ENCODE measurements at regions not wholly inside any gene's neighbourhood (a gene's known extent, or its start where the extent isn't known, plus 50 kb on each side); places are given as distances from the start of the nearest gene placed in this dataset.
A peak's percentile ranks its signal among the peaks of the same experiment; 100 is the strongest.
"Not testable (repeated sequence)": the region's sequence is repeated elsewhere in the genome, so short reads cannot be mapped to it uniquely, and the experiment has no call there.

GRCh38 chr18:64392202-64392601, 243.3 kb upstream of the LINC00305 start:
- no peak for DNase-seq

GRCh38 chr18:64384101-64384500, 235.2 kb upstream of the LINC00305 start:
- no peak for DNase-seq

GRCh38 chr18:64380117-64380516, 231.2 kb upstream of the LINC00305 start:
- no peak for DNase-seq

- DNase-seq: no peak
Observed at GRCh38 chr18:64379662-64380061, 230.8 kb upstream of the LINC00305 start.

- DNase-seq: no peak
Observed at GRCh38 chr18:64377446-64377845, 228.6 kb upstream of the LINC00305 start.

GRCh38 chr18:64372850-64373249, 224.0 kb upstream of the LINC00305 start:
- no peak for DNase-seq

GRCh38 chr18:64369830-64370440, 221.0 kb upstream of the LINC00305 start:
- DNase-seq: not testable (repeated sequence)

- no peak for DNase-seq
Observed at GRCh38 chr18:64365106-64365505, 216.2 kb upstream of the LINC00305 start.

GRCh38 chr18:64337673-64338072, 188.8 kb upstream of the LINC00305 start:
- DNase-seq: no peak

- no peak for DNase-seq
Observed at GRCh38 chr18:64337018-64337417, 188.1 kb upstream of the LINC00305 start.

- DNase-seq: no peak
Observed at GRCh38 chr18:64334748-64335147, 185.9 kb upstream of the LINC00305 start.

- no peak for DNase-seq
Observed at GRCh38 chr18:64333584-64333983, 184.7 kb upstream of the LINC00305 start.

GRCh38 chr18:64332835-64333234, 183.9 kb upstream of the LINC00305 start:
- DNase-seq: peak; percentile 42

- DNase-seq: no peak
Observed at GRCh38 chr18:64331419-64331818, 182.5 kb upstream of the LINC00305 start.

- peak; percentile 17 for DNase-seq
Observed at GRCh38 chr18:64330931-64331330, 182.0 kb upstream of the LINC00305 start.

GRCh38 chr18:64330161-64330560, 181.3 kb upstream of the LINC00305 start:
- DNase-seq: peak; percentile 31

- no peak for DNase-seq
Observed at GRCh38 chr18:64322189-64322588, 173.3 kb upstream of the LINC00305 start.

GRCh38 chr18:64318547-64318946, 169.7 kb upstream of the LINC00305 start:
- DNase-seq: no peak

- DNase-seq: no peak
Observed at GRCh38 chr18:64311859-64312258, 163.0 kb upstream of the LINC00305 start.

- no peak for DNase-seq
Observed at GRCh38 chr18:64295839-64296238, 147.0 kb upstream of the LINC00305 start.

GRCh38 chr18:64294967-64295366, 146.1 kb upstream of the LINC00305 start:
- DNase-seq: no peak

GRCh38 chr18:64288432-64288831, 139.5 kb upstream of the LINC00305 start:
- no peak for DNase-seq

- DNase-seq: no peak
Observed at GRCh38 chr18:64287926-64288325, 139.0 kb upstream of the LINC00305 start.

GRCh38 chr18:64283059-64283458, 134.2 kb upstream of the LINC00305 start:
- DNase-seq: no peak

GRCh38 chr18:64278026-64278425, 129.1 kb upstream of the LINC00305 start:
- DNase-seq: no peak
